ENCODE measurements at regions not wholly inside any gene's neighbourhood (a gene's known extent, or its start where the extent isn't known, plus 50 kb on each side); places are given as distances from the start of the nearest gene placed in this dataset.
"Not testable (repeated sequence)": the region's sequence is repeated elsewhere in the genome, so short reads cannot be mapped to it uniquely, and the experiment has no call there.

GRCh38 chr9:81088341-81088740 is 601.0 kb downstream of the TLE1 start:
- DNase-seq (ENCODE audit: extremely low read depth, low read depth) = no peak

GRCh38 chr9:81086416-81086815 is 602.9 kb downstream of the TLE1 start:
- DNase-seq (ENCODE audit: extremely low read depth, low read depth) = no peak

DNA sequence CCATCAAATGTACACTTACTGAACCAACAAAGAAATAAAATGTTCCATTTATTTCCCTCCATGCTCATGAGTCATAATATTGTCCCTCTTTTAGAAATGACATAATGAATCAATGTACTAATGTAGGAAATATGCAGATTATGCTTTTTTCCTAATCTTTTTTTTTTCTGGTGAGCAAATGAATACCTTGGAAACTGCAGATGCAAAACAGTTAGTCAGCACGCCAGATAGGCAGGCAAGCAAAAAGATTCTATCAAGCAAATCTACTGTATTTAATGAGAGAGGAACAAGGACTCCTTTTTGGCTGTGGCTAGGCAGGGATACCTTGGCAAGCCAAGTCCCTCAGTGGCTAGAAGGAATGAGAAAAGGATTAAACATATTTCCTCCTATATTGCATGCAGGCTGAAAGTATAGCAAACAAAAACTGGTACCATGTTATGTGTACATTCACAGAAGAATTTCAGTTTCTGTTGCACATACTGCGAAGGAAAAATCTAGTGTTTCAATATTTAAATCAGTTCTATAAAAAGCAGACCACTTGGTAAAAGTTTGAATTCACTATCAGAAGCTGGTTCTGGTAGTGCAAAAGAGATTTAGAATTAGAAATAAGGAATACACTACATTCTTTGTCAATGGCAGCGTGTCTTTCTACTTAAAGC is 605.4 kb downstream of the TLE1 start:
- no peak for DNase-seq (ENCODE audit: extremely low read depth, low read depth)

- DNase-seq (ENCODE audit: extremely low read depth, low read depth) = no peak
Measured at GRCh38 chr9:81083067-81083466, 606.3 kb downstream of the TLE1 start.

GRCh38 chr9:81082221-81082620 is 607.1 kb downstream of the TLE1 start:
- DNase-seq (ENCODE audit: extremely low read depth, low read depth) = no peak

DNA sequence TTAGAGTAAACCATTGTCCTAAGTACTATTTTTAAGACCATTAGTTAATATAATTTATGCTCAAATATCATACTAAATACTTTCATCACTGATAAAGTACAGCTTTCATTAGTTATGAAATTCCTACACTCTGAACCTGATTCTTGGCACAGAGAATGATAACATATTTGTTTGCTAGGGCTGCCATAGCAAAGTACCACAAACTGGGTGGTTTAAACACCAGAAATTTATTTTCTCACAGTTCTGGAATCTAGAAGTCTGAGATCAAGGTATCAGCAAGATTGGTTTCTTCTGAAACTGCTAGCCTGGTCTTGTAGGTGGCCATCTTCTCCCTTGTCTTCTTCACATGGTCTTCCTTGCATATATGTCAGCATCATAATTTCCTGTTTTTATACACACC is 608.4 kb downstream of the TLE1 start:
- DNase-seq (ENCODE audit: extremely low read depth, low read depth) = no peak

DNA sequence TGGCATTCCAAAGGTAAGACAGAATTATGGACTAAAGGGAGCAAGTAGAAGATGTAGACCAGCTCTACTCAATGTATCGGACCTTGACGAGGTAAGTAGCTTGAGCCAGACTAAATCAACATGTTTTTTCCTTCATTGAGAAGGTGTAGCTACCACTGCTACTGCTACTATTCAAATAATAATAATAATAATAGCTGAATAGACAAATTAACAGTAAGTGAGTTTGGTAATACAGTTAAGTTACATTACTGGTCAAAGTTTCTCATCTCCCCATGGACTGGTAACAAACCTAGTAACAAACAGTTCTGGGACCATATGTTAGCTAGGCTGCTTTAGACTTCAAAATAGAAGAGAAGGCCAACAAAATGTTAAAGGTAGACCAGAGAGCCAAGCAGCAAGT is 609.2 kb downstream of the TLE1 start:
- no peak for DNase-seq (ENCODE audit: extremely low read depth, low read depth)

- DNase-seq (ENCODE audit: extremely low read depth, low read depth) = no peak
Measured at GRCh38 chr9:81079055-81079454, 610.3 kb downstream of the TLE1 start.

- DNase-seq (ENCODE audit: extremely low read depth, low read depth) = no peak
Measured at GRCh38 chr9:81078555-81078954, 610.8 kb downstream of the TLE1 start.

DNA sequence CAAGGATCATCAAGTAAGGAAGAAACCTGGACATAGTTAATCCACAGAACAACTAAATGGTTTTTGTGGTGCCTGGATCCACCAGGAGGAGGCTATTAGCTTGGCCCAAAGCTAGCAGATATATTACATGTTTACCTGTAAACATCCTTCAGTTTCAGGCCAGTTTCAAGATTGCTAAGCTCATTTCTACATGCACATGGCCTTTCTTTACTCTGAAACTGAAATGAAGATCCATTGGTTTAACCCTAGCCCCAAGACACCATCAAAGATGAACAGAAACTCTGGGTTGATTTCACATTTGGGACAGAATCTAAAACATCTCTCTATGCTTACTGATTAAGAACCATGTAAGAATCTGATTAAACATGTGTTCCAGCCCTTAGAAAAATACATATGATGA is 611.8 kb downstream of the TLE1 start:
- no peak for DNase-seq (ENCODE audit: extremely low read depth, low read depth)

GRCh38 chr9:81076131-81076530 is 613.2 kb downstream of the TLE1 start:
- DNase-seq (ENCODE audit: extremely low read depth, low read depth) = no peak

DNA sequence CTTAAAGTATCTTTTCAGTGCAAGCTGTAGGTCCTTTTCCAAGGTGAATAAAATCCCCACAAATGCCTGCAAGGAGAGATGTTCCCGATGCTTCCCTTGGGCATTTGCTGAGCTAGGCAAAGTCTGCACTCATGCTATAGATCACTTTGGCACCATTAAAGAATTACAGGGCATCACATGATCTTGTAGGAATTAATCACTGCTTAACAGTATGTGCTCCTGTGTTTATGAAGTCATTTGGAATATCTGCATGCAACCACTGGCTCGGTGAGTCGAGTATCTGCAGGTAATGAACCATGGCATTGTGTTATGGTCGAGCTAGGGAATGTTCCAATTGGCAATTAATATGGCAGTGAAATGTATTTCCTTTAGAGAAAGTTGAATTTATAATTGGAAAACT is 615.1 kb downstream of the TLE1 start:
- DNase-seq (ENCODE audit: extremely low read depth, low read depth) = no peak

DNA sequence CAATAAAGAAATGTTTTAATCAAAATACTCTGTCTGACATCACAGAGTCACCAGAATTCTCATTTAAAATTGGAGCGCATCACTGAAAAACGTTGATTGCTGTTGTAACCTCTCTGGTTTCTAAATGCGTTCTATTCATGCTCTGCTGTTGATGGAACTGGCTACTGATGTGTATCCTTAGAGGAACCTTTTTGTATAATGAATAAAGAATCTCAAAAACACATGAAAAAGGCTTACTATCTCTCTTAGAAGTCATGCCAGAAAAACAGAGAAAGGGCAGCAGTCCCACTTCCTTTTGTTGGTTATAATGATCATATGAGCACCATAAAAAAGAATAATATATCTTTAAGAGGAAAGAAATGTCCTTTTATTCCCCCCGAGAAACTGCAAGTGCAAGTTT is 615.5 kb downstream of the TLE1 start:
- no peak for DNase-seq (ENCODE audit: extremely low read depth, low read depth)

DNA sequence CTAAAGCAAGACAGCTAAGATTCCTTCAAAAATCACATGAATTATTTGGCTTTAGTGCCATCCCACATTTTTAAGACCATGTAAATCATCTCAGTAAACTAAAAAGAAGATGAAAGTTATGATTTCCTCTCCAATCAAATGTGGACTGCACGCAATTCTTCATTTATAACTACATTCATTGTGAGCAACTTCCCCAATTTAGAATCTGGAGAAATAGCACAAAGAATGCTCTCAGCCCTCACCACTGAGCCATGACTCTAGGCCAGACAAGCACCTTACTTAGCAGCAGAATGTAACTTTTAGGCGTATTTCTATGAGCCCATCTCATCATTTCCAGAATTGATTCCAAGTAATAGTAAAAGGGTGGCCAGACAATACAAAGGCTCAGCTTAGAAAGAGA is 616.6 kb downstream of the TLE1 start:
- DNase-seq (ENCODE audit: extremely low read depth, low read depth) = no peak

- DNase-seq (ENCODE audit: extremely low read depth, low read depth) = no peak
Measured at GRCh38 chr9:81071108-81071507, 618.2 kb downstream of the TLE1 start.

GRCh38 chr9:81070689-81071088 is 618.7 kb downstream of the TLE1 start:
- no peak for DNase-seq (ENCODE audit: extremely low read depth, low read depth)

DNA sequence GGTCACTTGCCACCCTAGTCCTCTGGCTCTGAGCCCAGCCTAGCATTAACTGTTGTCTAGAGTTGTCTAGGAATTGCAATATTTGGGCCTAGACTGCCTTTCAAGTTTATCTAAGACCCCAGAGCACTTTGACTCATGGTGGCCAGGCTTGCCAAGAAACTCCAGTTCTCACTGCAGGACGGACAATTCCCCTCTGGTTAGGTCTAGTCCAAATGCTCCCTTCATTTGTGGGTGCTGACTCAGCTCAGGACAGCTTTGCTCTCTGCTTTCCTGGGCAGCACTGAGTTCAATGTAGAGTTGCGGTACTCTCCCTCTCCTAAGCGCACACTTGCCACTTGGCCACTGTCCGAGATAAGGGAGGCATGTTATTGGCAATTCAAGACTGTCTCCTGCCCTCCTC is 619.4 kb downstream of the TLE1 start:
- no peak for DNase-seq (ENCODE audit: extremely low read depth, low read depth)

- DNase-seq (ENCODE audit: extremely low read depth, low read depth) = no peak
Measured at GRCh38 chr9:81069038-81069795, 620.1 kb downstream of the TLE1 start.

GRCh38 chr9:81062995-81063394 is 626.4 kb downstream of the TLE1 start:
- not testable (repeated sequence) for DNase-seq (ENCODE audit: extremely low read depth, low read depth)

DNA sequence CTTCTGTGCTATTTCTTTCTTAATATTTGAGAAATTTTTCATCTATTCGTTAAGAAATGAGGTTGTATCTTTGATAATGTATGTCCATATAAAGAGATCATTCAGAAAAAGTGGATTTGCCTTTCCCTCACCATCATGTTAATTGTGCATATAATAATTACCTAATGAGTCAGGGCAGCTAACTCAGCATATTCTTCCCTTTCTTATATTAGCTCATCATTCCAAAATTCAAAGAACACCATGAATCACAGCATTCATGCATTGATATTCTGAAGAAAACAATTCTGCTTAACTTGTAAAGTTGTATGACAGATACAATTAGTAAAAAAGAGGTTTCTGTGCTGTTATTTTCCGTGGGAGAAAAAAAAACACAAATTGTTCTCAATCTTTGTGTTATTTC is 630.6 kb downstream of the TLE1 start:
- no peak for DNase-seq (ENCODE audit: extremely low read depth, low read depth)

GRCh38 chr9:81053298-81054025 is 635.9 kb downstream of the TLE1 start:
- DNase-seq (ENCODE audit: extremely low read depth, low read depth) = no peak

DNA sequence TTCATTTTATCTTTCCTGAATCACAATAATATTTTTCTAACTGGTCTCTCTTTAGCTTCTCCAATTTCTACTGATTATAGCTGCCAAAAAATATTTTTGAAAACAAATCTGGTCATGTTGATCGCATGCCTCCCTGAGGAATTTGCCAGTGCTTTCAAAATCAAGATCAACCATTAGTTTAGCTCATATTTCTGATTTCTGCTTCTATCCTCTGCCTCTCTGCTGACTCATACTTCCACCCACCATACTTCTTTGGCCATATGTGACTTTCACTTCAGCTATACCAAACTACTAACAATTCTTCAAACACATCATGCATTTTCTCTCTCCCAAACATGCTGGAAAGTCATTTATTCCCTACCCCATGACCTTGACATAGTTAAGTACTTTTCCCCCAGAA is 636.5 kb downstream of the TLE1 start:
- no peak for DNase-seq (ENCODE audit: extremely low read depth, low read depth)
